SK-N-SH (cell line): ENCODE measurements at regions not wholly inside any gene's neighbourhood (a gene's known extent, or its start where the extent isn't known, plus 50 kb on each side); places are given as distances from the start of the nearest gene placed in this dataset.

Source experiments
- CHD2 ChIP-seq: fragments of 150-350 bp; IDR thresholded peaks from 2 replicates; pipeline ENCODE4 v1.6.1; 2018; ENCODE audit warnings: low read length; ENCODE audit not compliant: partially characterized antibody
- CTCF ChIP-seq: fragments of 200-600 bp; sonication (generic); IDR thresholded peaks from 2 replicates; pipeline ENCODE4 v1.6.1; 2017; ENCODE audit warnings: antibody characterized with exemption, mild to moderate bottlenecking, moderate library complexity
- FOSL2 ChIP-seq: IDR thresholded peaks from 2 replicates; pipeline ENCODE4 v1.4.0; 2012; ENCODE audit warnings: low read depth, mild to moderate bottlenecking, moderate library complexity, borderline replicate concordance
- MAX ChIP-seq: IDR thresholded peaks from 2 replicates; pipeline ENCODE4 v1.4.0; 2012; ENCODE audit warnings: low read depth
- NFIC ChIP-seq: IDR thresholded peaks from 2 replicates; pipeline ENCODE4 v1.4.0; 2012; ENCODE audit warnings: borderline replicate concordance
- PBX3 ChIP-seq: IDR thresholded peaks from 2 replicates; pipeline ENCODE4; 2012
- POLR2AphosphoS5 ChIP-seq: IDR thresholded peaks from 2 replicates; pipeline ENCODE4 v1.6.1; 2012; ENCODE audit warnings: low read depth, low read length
- RAD21 ChIP-seq: IDR thresholded peaks from 2 replicates; pipeline ENCODE4 v1.6.1; 2012; ENCODE audit warnings: mild to moderate bottlenecking, low read length
- TAF1 ChIP-seq: IDR thresholded peaks from 2 replicates; pipeline ENCODE4 v1.6.1; 2012; ENCODE audit warnings: low read depth, mild to moderate bottlenecking, low read length, moderate library complexity, borderline replicate concordance
- YY1 ChIP-seq: IDR thresholded peaks from 2 replicates; pipeline ENCODE4 v1.4.0; 2012; ENCODE audit warnings: low read depth, mild to moderate bottlenecking

GRCh38 chr6:82113231-82113630 is 134.3 kb downstream of the IBTK start:
- TF ChIP-seq POLR2AphosphoS5: no peak
- TF ChIP-seq PBX3: no peak
- TF ChIP-seq CHD2: no peak
- TF ChIP-seq TAF1: no peak
- no peak for TF ChIP-seq YY1
- TF ChIP-seq NFIC: no peak
- TF ChIP-seq FOSL2: no peak
- no peak for TF ChIP-seq RAD21
- TF ChIP-seq CTCF: no peak
- no peak for TF ChIP-seq MAX
